PFSK-1 (cell line): ENCODE measurements at regions not wholly inside any gene's neighbourhood (a gene's known extent, or its start where the extent isn't known, plus 50 kb on each side); places are given as distances from the start of the nearest gene placed in this dataset.

Source experiments
- FOXP2 ChIP-seq: optimal IDR thresholded peaks from 2 replicates; pipeline ENCODE3; 2011; ENCODE audit warnings: borderline replicate concordance, control low read depth, inconsistent platforms; ENCODE audit not compliant: insufficient read depth; ENCODE audit errors: extremely low read length, extremely low read depth
- POLR2AphosphoS5 ChIP-seq: IDR thresholded peaks from 2 replicates; pipeline ENCODE4 v1.6.1; 2012; ENCODE audit warnings: low read depth, mild to moderate bottlenecking, control low read depth, low read length, moderate library complexity
- REST ChIP-seq, 2 experiments: IDR thresholded peaks; 2 replicates each; pipeline versions ENCODE4 v1.6.1 to v1.8.0; 2011 to 2012; ENCODE audit warnings: low read depth in 2 of 2, low read length in 2 of 2, control low read depth in 1 of 2, inconsistent platforms in 1 of 2, mild to moderate bottlenecking in 1 of 2, moderate library complexity in 1 of 2; ENCODE audit not compliant: insufficient read depth in 1 of 2
- SIN3A ChIP-seq: IDR thresholded peaks from 2 replicates; pipeline ENCODE4 v1.6.1; 2012; ENCODE audit warnings: mild to moderate bottlenecking, low read length, moderate library complexity, borderline replicate concordance; ENCODE audit not compliant: insufficient read depth
- TAF1 ChIP-seq: IDR thresholded peaks from 2 replicates; pipeline ENCODE4 v1.6.1; 2012; ENCODE audit warnings: low read length, control low read depth, borderline replicate concordance; ENCODE audit not compliant: insufficient read depth

DNA sequence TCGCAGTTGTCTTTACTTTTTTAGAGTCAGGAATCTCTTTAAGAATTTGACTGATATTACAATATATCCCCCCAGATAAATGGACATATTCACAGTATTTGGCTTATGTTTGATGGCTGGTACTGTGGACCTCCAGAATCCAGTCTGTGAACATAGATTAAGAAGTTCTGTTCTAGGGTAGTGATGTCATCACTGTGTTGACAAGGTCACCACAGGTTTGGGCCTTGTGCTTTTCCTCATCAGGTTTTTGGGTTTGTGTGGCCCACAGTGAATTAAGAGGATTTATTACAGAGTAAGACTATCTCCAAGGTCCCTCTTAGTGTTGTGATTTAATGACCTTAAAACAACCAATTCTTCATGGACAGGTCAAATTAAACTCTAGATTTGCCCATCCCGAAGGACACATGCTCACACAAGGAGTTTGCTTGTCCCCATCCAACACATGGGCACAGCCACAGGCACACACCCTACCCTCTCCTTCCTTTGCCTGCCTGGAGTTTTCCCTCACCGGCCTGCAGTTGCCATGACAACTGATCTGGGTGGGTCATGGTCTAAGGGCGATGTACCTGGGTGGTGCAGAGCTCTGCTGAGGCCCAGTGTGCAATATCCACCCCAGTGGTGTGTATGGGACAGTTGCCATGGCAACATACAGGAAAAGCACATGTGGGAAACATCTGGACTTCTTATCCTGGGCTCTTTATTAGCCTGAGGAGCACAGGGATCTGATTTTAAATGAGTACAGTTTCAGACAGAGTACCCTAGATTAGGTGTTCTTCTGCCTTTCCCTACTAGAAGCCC, 98.6 kb downstream of the NAV1 start:
- TF ChIP-seq FOXP2: no peak
- TF ChIP-seq REST (IDR thresholded peaks at IDR 0.05; ENCODE audit: insufficient read depth in 1 of 2, low read depth in 2 of 2, low read length in 2 of 2): no peak
- TF ChIP-seq POLR2AphosphoS5: no peak
- no peak for TF ChIP-seq TAF1
- TF ChIP-seq SIN3A: no peak

- TF ChIP-seq SIN3A (no peak), POLR2AphosphoS5 (no peak), REST (IDR thresholded peaks at IDR 0.05; ENCODE audit: insufficient read depth in 1 of 2, low read depth in 2 of 2, low read length in 2 of 2) (no peak), TAF1 (no peak), FOXP2 (no peak)
These were observed 100.5 kb downstream of the NAV1 start for GRCh38 chr1:201639391-201639790.

DNA sequence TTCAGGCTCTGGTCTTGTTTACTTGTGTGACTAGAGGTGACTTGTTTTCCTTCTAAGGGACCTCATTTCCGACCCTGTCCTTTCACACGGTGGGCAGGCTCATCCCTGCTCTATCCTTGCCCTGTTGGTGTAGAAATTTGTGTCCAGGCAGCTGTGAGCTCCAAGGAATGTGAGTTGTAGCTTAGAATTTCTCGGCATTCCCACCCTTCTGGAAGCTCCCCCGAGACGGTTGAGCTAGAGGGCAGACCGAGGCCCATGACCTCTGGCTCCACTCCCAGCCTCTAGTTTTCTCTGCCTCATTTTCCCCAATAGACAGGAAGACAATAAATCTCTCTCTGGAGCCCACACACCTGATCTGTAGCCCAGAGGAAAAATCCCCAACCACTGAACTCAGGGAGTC, 100.9 kb downstream of the NAV1 start:
- TF ChIP-seq REST (IDR thresholded peaks at IDR 0.05; ENCODE audit: insufficient read depth in 1 of 2, low read depth in 2 of 2, low read length in 2 of 2): no peak
- TF ChIP-seq POLR2AphosphoS5: no peak
- TF ChIP-seq SIN3A: no peak
- TF ChIP-seq TAF1: no peak
- no peak for TF ChIP-seq FOXP2

- TF ChIP-seq REST (IDR thresholded peaks at IDR 0.05; ENCODE audit: insufficient read depth in 1 of 2, low read depth in 2 of 2, low read length in 2 of 2) (no peak), SIN3A (no peak), FOXP2 (no peak), POLR2AphosphoS5 (no peak), TAF1 (no peak)
These were observed 101.7 kb downstream of the NAV1 start for GRCh38 chr1:201640624-201641023.
